Epithelial cell of proximal tubule (primary cell): ENCODE measurements at regions not wholly inside any gene's neighbourhood (a gene's known extent, or its start where the extent isn't known, plus 50 kb on each side); places are given as distances from the start of the nearest gene placed in this dataset.

Experiments used
- DNase-seq: peaks from one replicate; pipeline ENCODE4 v3.0.0-alpha.2; 2011; ENCODE audit warnings: low read depth
- H3K4me3 ChIP-seq: 2 replicates; pipeline ENCODE4 v1.5.1; 2011; ENCODE audit warnings: low read depth, mild to moderate bottlenecking, low read length
- TF ChIP-seq, protein P1 (sequence below): conservative IDR thresholded peaks from 2 replicates; pipeline ENCODE4 v1.5.1; 2012; ENCODE audit warnings: low read depth, mild to moderate bottlenecking, low read length

DNA sequence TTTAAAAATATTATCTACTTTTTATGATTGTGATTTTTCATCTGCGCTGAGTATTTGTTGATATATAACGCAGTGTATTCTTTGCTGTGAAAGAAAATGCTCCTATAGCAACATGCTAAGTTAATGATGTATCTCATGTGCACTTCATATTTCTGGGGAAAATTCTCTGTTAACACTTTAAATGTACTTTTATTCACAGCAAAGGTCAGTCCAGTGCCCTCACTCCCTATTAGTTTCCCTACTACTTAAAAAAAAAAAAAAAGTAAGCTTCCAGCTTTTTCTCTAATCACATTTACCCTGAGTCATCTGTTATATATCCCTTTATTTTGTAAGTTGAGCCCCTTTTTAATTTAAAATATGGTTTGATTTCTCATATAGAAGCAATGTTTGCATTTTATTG, 219.8 kb downstream of the AEBP2 start:
- no peak overlapping the region for H3K4me3 ChIP-seq
- no peak for DNase-seq

DNA sequence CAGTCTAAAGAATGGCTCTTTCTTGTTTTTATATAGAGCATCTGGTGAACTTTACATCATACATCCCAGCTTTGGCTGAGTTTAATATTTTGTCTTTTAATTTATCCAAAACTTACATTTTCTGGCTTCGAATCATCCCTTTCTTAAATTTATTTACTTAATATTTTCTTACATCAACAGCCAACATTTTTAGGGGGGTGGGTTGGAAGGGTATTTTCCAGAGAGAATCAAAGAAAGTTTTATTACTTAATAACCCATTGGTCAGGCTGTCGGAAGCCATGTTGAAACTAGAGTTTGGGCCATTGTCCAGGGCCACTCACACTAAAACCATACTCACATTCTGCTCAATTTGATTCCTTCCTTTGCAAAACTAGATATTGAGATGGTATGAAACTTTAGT, 220.2 kb downstream of the AEBP2 start:
- TF ChIP-seq, protein P1, sequence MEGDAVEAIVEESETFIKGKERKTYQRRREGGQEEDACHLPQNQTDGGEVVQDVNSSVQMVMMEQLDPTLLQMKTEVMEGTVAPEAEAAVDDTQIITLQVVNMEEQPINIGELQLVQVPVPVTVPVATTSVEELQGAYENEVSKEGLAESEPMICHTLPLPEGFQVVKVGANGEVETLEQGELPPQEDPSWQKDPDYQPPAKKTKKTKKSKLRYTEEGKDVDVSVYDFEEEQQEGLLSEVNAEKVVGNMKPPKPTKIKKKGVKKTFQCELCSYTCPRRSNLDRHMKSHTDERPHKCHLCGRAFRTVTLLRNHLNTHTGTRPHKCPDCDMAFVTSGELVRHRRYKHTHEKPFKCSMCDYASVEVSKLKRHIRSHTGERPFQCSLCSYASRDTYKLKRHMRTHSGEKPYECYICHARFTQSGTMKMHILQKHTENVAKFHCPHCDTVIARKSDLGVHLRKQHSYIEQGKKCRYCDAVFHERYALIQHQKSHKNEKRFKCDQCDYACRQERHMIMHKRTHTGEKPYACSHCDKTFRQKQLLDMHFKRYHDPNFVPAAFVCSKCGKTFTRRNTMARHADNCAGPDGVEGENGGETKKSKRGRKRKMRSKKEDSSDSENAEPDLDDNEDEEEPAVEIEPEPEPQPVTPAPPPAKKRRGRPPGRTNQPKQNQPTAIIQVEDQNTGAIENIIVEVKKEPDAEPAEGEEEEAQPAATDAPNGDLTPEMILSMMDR: no peak
- DNase-seq: no peak
- no peak overlapping the region for H3K4me3 ChIP-seq

More for the DNA sequence above, 219.8 kb downstream of the AEBP2 start:
- TF ChIP-seq, protein P1: no peak

DNA sequence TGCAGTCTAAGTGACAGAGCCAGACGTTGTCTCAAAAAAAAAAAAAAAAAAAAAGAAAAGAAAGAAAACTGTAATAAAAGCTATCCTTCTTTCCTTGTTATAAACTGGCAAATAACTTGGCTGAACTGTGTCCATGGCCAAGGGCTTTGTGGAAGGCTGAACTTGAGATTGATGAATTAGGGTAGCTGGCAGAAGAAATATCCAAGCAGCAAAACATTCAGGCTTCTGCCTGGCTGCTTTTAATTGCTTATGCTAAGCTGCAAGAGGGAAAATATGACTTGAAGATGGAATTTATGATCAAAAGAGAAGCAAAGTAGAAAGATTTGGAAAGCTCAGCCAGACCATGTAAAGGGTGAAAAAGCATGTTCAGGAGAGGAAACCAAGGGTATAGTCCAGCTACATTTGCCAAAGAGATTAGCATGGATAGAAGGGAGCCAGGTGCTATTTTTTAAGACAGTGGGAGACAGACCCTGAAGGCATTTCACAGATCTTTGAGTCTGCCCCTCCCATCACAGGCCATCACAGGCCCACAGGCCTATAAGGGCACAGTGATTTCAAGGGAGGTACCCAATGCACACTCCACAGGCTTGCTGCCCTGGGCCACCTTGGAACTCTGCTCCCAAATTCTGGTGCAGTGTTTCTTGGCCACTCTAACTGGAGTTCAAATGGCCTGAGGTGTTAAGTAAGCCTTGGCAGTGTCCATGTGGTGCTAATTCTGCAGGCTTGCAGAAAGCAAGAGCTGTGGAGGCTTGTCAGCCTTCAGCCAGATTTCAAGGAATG, 226.0 kb downstream of the AEBP2 start:
- TF ChIP-seq, protein P1: no peak
- DNase-seq: no peak
- H3K4me3 ChIP-seq: no peak overlapping the region

DNA sequence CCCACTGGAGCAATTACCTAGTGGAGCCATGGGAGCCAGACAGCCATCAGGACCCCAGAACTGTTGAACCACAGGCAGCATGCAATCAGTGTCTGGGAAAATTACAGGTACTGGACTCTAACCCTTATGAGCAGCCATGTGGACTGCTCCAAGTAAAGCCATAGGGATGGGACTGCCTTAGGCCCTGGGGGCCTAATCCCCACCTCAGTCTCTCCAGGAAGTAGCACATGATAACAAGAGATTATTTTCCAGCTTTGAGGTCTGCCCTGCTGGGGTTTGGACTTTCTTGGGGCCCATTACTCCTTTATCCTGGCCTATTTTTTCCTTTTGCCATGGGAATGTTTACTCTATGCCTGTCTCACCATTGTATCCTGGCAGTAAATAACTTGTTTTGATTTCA, 226.8 kb downstream of the AEBP2 start:
- H3K4me3 ChIP-seq: no peak overlapping the region
- TF ChIP-seq, protein P1: no peak
- no peak for DNase-seq

DNA sequence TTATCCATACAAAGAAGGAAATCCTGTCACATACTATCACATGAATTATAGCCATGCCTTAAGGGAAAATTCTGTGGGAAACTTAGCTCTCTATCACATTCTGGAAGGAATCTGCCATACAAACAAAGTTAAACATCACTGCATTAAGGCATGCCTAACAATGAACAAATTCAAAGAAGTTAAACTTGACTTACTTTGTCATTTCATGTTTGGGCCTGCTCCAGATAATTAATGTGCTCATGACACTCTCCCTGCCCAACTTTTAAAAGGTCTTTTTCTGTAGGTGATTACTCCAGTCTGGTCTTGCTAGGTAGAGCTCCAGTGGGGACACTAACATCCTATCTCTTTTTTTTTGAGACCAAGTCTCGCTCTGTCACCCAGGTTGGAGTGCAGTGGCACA, 230.5 kb downstream of the AEBP2 start:
- TF ChIP-seq, protein P1: no peak
- no peak for DNase-seq
- H3K4me3 ChIP-seq: no peak overlapping the region

DNA sequence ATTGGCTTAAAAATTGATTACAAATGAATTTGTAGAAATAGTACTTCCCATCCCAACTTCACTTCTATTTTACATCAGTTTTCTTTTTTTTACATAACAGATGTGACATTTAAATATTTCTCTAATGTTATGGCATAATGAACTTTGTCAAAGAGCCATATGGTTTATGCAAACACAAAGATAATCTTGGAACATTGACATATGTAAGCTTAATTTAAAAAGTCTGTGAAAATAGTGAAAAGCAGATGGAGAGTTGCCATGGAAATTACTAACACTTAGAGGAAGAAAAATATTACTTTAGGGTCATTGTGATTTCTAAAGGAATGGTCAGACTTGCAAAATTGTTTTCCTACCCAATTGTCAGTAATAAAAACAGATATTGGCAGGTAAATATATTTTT, 232.4 kb downstream of the AEBP2 start:
- DNase-seq: no peak
- H3K4me3 ChIP-seq: no peak overlapping the region
- TF ChIP-seq, protein P1: no peak

DNA sequence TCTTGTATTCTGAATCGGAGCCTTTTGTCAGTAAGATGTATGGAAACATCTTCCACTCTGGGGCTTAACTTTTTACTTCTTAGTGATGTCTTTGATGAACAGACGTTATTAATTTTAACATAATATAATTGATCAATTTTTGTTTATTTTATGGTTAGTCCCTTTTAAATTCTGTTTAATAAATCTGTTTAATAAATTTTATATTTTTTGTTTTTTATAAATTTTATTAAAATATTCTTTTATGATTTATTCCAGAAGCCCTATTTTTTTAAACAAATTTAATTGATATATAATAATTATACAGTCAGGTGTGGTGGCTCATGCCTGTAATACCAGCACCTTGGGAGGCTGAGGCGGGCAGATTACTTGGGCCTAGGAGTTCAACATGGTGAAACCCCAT, 235.1 kb downstream of the AEBP2 start:
- no peak overlapping the region for H3K4me3 ChIP-seq
- no peak for DNase-seq
- TF ChIP-seq, protein P1: no peak
